Tibial nerve (tissue), 4 donors: ENCODE measurements at regions not wholly inside any gene's neighbourhood (a gene's known extent, or its start where the extent isn't known, plus 50 kb on each side); places are given as distances from the start of the nearest gene placed in this dataset.

Source experiments
- CTCF ChIP-seq, 5 experiments: fragments of 200-600 bp in 3 of 5; fragments of 450-650 bp in 2 of 5; sonication (generic) in 3 of 5; IDR thresholded peaks; one replicate each; pipeline ENCODE4 v1.5.1; 2016 to 2019; ENCODE audit warnings: antibody characterized with exemption in 5 of 5, mild to moderate bottlenecking in 3 of 5, moderate library complexity in 2 of 5
- EP300 ChIP-seq, 2 donors: sonication (generic); formaldehyde crosslinking; IDR thresholded peaks; one replicate each; pipeline ENCODE4 v1.6.1; 2017; ENCODE audit warnings: antibody characterized with exemption in 2 of 2, mild to moderate bottlenecking in 1 of 2

GRCh38 chr1:219664310-219665029, 51.6 kb upstream of the ZC3H11B start:
- TF ChIP-seq CTCF (IDR thresholded peaks at IDR 0.05) (no peak), EP300 (IDR thresholded peaks at IDR 0.05) (no peak)
